ENCODE measurements at regions not wholly inside any gene's neighbourhood (a gene's known extent, or its start where the extent isn't known, plus 50 kb on each side); places are given as distances from the start of the nearest gene placed in this dataset.
"Not testable (repeated sequence)": the region's sequence is repeated elsewhere in the genome, so short reads cannot be mapped to it uniquely, and the experiment has no call there.

- no peak overlapping the region for H3K4me3 Mint-ChIP-seq
- no peaks in the 10 kb centered on the region for H3K36me3 ChIP-seq (ENCODE audit: control insufficient read depth in 2 of 3, insufficient read depth in 3 of 3, low read length in 3 of 3)
- H3K27me3 Mint-ChIP-seq = peaks cover 0 to under 1% (median 0%) of the 10 kb centered on the region in 5 donors
- no peak overlapping the region for H3K27ac ChIP-seq (ENCODE audit: low read depth, low read length)
- H3K4me1 Mint-ChIP-seq = no peaks in the 10 kb centered on the region
- no peaks in the 10 kb centered on the region for H3K4me1 ChIP-seq (ENCODE audit: control insufficient read depth in 2 of 2, insufficient read depth in 2 of 2, low read length in 2 of 2)
- no peak overlapping the region for H3K4me3 ChIP-seq (ENCODE audit: low read length)
- ATAC-seq (no peak), DNase-seq (no peak)
- H3K36me3 Mint-ChIP-seq = no peaks in the 10 kb centered on the region
- intact Hi-C loops (cut with micrococcal nuclease) = no loop called here
- ChIA-PET CTCF (no interaction called here), POLR2A (no interaction called here)
- H3K27ac Mint-ChIP-seq = no peak overlapping the region
- H3K27me3 ChIP-seq (ENCODE audit: control insufficient read depth in 2 of 2, insufficient read depth in 2 of 2, low read length in 2 of 2) = no peaks in the 10 kb centered on the region
- H3K9me3 ChIP-seq (ENCODE audit: control insufficient read depth in 2 of 3, low read length in 3 of 3) = no peaks in the 10 kb centered on the region
- peaks cover 0 to 10% (median 4%) of the 10 kb centered on the region in 11 donors for H3K9me3 Mint-ChIP-seq
These were observed 129.4 kb upstream of the OR13F1 start for GRCh38 chr9:104374711-104375110.

GRCh38 chr9:104386013-104386412 is 118.0 kb upstream of the OR13F1 start:
- intact Hi-C loops (cut with micrococcal nuclease) = loop anchor here (2.0 kb wide), 2 partner anchors 359 to 987 kb away; no protein-coding TSS in a partner anchor
- H3K27ac Mint-ChIP-seq = no peak overlapping the region
- H3K36me3 Mint-ChIP-seq = no peaks in the 10 kb centered on the region
- H3K4me3 Mint-ChIP-seq = no peak overlapping the region
- no peaks in the 10 kb centered on the region for H3K4me1 ChIP-seq (ENCODE audit: control insufficient read depth in 2 of 2, insufficient read depth in 2 of 2, low read length in 2 of 2)
- ChIA-PET CTCF (interaction anchor here (0.7 kb wide), 1 partner anchor 244 kb away, joined by 3 read pairs; no protein-coding TSS in a partner anchor), POLR2A (no interaction called here)
- peaks cover 0 to 10% (median 7%) of the 10 kb centered on the region in 5 donors for H3K27me3 Mint-ChIP-seq
- no peak for DNase-seq
- no peaks in the 10 kb centered on the region for H3K36me3 ChIP-seq (ENCODE audit: control insufficient read depth in 2 of 3, insufficient read depth in 3 of 3, low read length in 3 of 3)
- no peak overlapping the region for H3K4me3 ChIP-seq (ENCODE audit: low read length)
- H3K9me3 ChIP-seq (ENCODE audit: control insufficient read depth in 2 of 3, low read length in 3 of 3) = no peaks in the 10 kb centered on the region
- H3K27ac ChIP-seq (ENCODE audit: low read depth, low read length) = no peak overlapping the region
- no peaks in the 10 kb centered on the region for H3K27me3 ChIP-seq (ENCODE audit: control insufficient read depth in 2 of 2, insufficient read depth in 2 of 2, low read length in 2 of 2)
- no peaks in the 10 kb centered on the region for H3K4me1 Mint-ChIP-seq
- ATAC-seq = no peak
- peaks cover 0 to 1% (median 0%) of the 10 kb centered on the region in 11 donors for H3K9me3 Mint-ChIP-seq

GRCh38 chr9:104386425-104387069 is 117.5 kb upstream of the OR13F1 start:
- no peaks in the 10 kb centered on the region for H3K36me3 ChIP-seq (ENCODE audit: control insufficient read depth in 2 of 3, insufficient read depth in 3 of 3, low read length in 3 of 3)
- H3K27ac Mint-ChIP-seq = no peak overlapping the region
- DNase-seq = no peak

GRCh38 chr9:104388071-104388470 is 116.0 kb upstream of the OR13F1 start:
- peaks cover 0 to 1% (median 0%) of the 10 kb centered on the region in 11 donors for H3K9me3 Mint-ChIP-seq
- no peak overlapping the region for H3K4me3 Mint-ChIP-seq
- peaks cover 0 to 10% (median 7%) of the 10 kb centered on the region in 5 donors for H3K27me3 Mint-ChIP-seq
- Histone ChIP-seq H3K4me1 (ENCODE audit: control insufficient read depth in 2 of 2, insufficient read depth in 2 of 2, low read length in 2 of 2) (no peaks in the 10 kb centered on the region), H3K9me3 (ENCODE audit: control insufficient read depth in 2 of 3, low read length in 3 of 3) (no peaks in the 10 kb centered on the region), H3K27ac (ENCODE audit: low read depth, low read length) (no peak overlapping the region), H3K36me3 (ENCODE audit: control insufficient read depth in 2 of 3, insufficient read depth in 3 of 3, low read length in 3 of 3) (no peaks in the 10 kb centered on the region), H3K27me3 (ENCODE audit: control insufficient read depth in 2 of 2, insufficient read depth in 2 of 2, low read length in 2 of 2) (no peaks in the 10 kb centered on the region), H3K4me3 (ENCODE audit: low read length) (no peak overlapping the region)
- no peak for ATAC-seq
- intact Hi-C loops (cut with micrococcal nuclease) = no loop called here
- H3K36me3 Mint-ChIP-seq = no peaks in the 10 kb centered on the region
- H3K4me1 Mint-ChIP-seq = no peaks in the 10 kb centered on the region
- ChIA-PET CTCF (no interaction called here), POLR2A (no interaction called here)
- DNase-seq = no peak
- no peak overlapping the region for H3K27ac Mint-ChIP-seq

More at GRCh38 chr9:104386425-104387069, 117.5 kb upstream of the OR13F1 start:
- no peaks in the 10 kb centered on the region for H3K36me3 Mint-ChIP-seq
- H3K4me3 ChIP-seq (ENCODE audit: low read length) = no peak overlapping the region
- H3K27ac ChIP-seq (ENCODE audit: low read depth, low read length) = no peak overlapping the region
- no peaks in the 10 kb centered on the region for H3K4me1 ChIP-seq (ENCODE audit: control insufficient read depth in 2 of 2, insufficient read depth in 2 of 2, low read length in 2 of 2)
- peaks cover 0 to 10% (median 7%) of the 10 kb centered on the region in 5 donors for H3K27me3 Mint-ChIP-seq
- peaks cover 0 to 1% (median 0%) of the 10 kb centered on the region in 11 donors for H3K9me3 Mint-ChIP-seq
- no peaks in the 10 kb centered on the region for H3K4me1 Mint-ChIP-seq
- POLR2A ChIA-PET = no interaction called here
- ATAC-seq = no peak
- H3K4me3 Mint-ChIP-seq = no peak overlapping the region
- intact Hi-C loops (cut with micrococcal nuclease) = loop anchor here (2.0 kb wide), 2 partner anchors 360 to 988 kb away; no protein-coding TSS in a partner anchor
- CTCF ChIA-PET = interaction anchor here (0.7 kb wide), 1 partner anchor 243 kb away, joined by 3 read pairs; no protein-coding TSS in a partner anchor
- H3K27me3 ChIP-seq (ENCODE audit: control insufficient read depth in 2 of 2, insufficient read depth in 2 of 2, low read length in 2 of 2) = no peaks in the 10 kb centered on the region
- H3K9me3 ChIP-seq (ENCODE audit: control insufficient read depth in 2 of 3, low read length in 3 of 3) = no peaks in the 10 kb centered on the region

- H3K36me3 Mint-ChIP-seq = no peaks in the 10 kb centered on the region
- ChIA-PET CTCF (no interaction called here), POLR2A (no interaction called here)
- H3K4me1 Mint-ChIP-seq = no peaks in the 10 kb centered on the region
- no peak overlapping the region for H3K27ac Mint-ChIP-seq
- Histone ChIP-seq H3K27me3 (ENCODE audit: control insufficient read depth in 2 of 2, insufficient read depth in 2 of 2, low read length in 2 of 2) (no peaks in the 10 kb centered on the region), H3K36me3 (ENCODE audit: control insufficient read depth in 2 of 3, insufficient read depth in 3 of 3, low read length in 3 of 3) (no peaks in the 10 kb centered on the region), H3K27ac (ENCODE audit: low read depth, low read length) (no peak overlapping the region), H3K4me1 (ENCODE audit: control insufficient read depth in 2 of 2, insufficient read depth in 2 of 2, low read length in 2 of 2) (no peaks in the 10 kb centered on the region), H3K4me3 (ENCODE audit: low read length) (no peak overlapping the region), H3K9me3 (ENCODE audit: control insufficient read depth in 2 of 3, low read length in 3 of 3) (no peaks in the 10 kb centered on the region)
- H3K27me3 Mint-ChIP-seq = peaks cover 0 to 7% (median 2%) of the 10 kb centered on the region in 5 donors
- DNase-seq (no peak), ATAC-seq (no peak)
- intact Hi-C loops (cut with micrococcal nuclease) = no loop called here
- no peak overlapping the region for H3K4me3 Mint-ChIP-seq
- peaks cover 0 to 3% (median 0%) of the 10 kb centered on the region in 11 donors for H3K9me3 Mint-ChIP-seq
These were observed 114.7 kb upstream of the OR13F1 start for GRCh38 chr9:104389341-104389740.

- DNase-seq; POLR2A ChIA-PET; H3K4me1 ChIP-seq (ENCODE audit: control insufficient read depth in 2 of 2, insufficient read depth in 2 of 2, low read length in 2 of 2); H3K4me1 Mint-ChIP-seq; CTCF ChIA-PET; H3K36me3 Mint-ChIP-seq; H3K4me3 Mint-ChIP-seq; H3K27ac Mint-ChIP-seq; H3K36me3 ChIP-seq (ENCODE audit: control insufficient read depth in 2 of 3, insufficient read depth in 3 of 3, low read length in 3 of 3); H3K27ac ChIP-seq (ENCODE audit: low read depth, low read length); H3K4me3 ChIP-seq (ENCODE audit: low read length); ATAC-seq; H3K27me3 ChIP-seq (ENCODE audit: control insufficient read depth in 2 of 2, insufficient read depth in 2 of 2, low read length in 2 of 2); H3K9me3 ChIP-seq (ENCODE audit: control insufficient read depth in 2 of 3, low read length in 3 of 3); intact Hi-C loops (cut with micrococcal nuclease); H3K27me3 Mint-ChIP-seq: not testable (repeated sequence)
- peaks cover 0 to 11% (median 3%) of the 10 kb centered on the region in 11 donors for H3K9me3 Mint-ChIP-seq
These were observed 109.2 kb upstream of the OR13F1 start for GRCh38 chr9:104394901-104395300.

GRCh38 chr9:104412238-104412637 is 91.8 kb upstream of the OR13F1 start:
- H3K27ac Mint-ChIP-seq = no peak overlapping the region
- POLR2A ChIA-PET = no interaction called here
- CTCF ChIA-PET = no interaction called here

More at GRCh38 chr9:104412238-104412637, 91.8 kb upstream of the OR13F1 start:
- ATAC-seq (no peak), DNase-seq (no peak)
- Histone ChIP-seq H3K4me3 (ENCODE audit: low read length) (no peak overlapping the region), H3K4me1 (ENCODE audit: control insufficient read depth in 2 of 2, insufficient read depth in 2 of 2, low read length in 2 of 2) (no peaks in the 10 kb centered on the region), H3K36me3 (ENCODE audit: control insufficient read depth in 2 of 3, insufficient read depth in 3 of 3, low read length in 3 of 3) (no peaks in the 10 kb centered on the region), H3K9me3 (ENCODE audit: control insufficient read depth in 2 of 3, low read length in 3 of 3) (no peaks in the 10 kb centered on the region), H3K27ac (ENCODE audit: low read depth, low read length) (no peak overlapping the region), H3K27me3 (ENCODE audit: control insufficient read depth in 2 of 2, insufficient read depth in 2 of 2, low read length in 2 of 2) (no peaks in the 10 kb centered on the region)
- Mint-ChIP-seq H3K4me3 (no peak overlapping the region), H3K27me3 (no peaks in the 10 kb centered on the region), H3K4me1 (no peaks in the 10 kb centered on the region), H3K9me3 (peaks cover 3 to 33% (median 10%) of the 10 kb centered on the region in 11 donors), H3K36me3 (peaks cover 0 to 7% (median 0%) of the 10 kb centered on the region in 5 donors)
- intact Hi-C loops (cut with micrococcal nuclease) = no loop called here
